ENCODE measurements at regions not wholly inside any gene's neighbourhood (a gene's known extent, or its start where the extent isn't known, plus 50 kb on each side); places are given as distances from the start of the nearest gene placed in this dataset.

- H3K9me3 ChIP-seq (ENCODE audit: control insufficient read depth, insufficient read depth, low read depth, low read length): no peaks in the 10 kb centered on the region
- no peak overlapping the region for H3K9ac ChIP-seq (ENCODE audit: low read length)
- no peak overlapping the region for H3K27ac ChIP-seq (ENCODE audit: low read depth, low read length)
- no peaks in the 10 kb centered on the region for H3K27me3 ChIP-seq (ENCODE audit: control insufficient read depth, insufficient read depth, low read length)
- peaks cover 8% of the 10 kb centered on the region for H3K4me1 ChIP-seq (ENCODE audit: control insufficient read depth, insufficient read depth, low read length)
- H3K36me3 ChIP-seq (ENCODE audit: control insufficient read depth, insufficient read depth, low read length): no peaks in the 10 kb centered on the region
- no peak overlapping the region for H3K4me3 ChIP-seq (ENCODE audit: low read depth, low read length)
Observed at GRCh38 chr5:68379275-68380036, 163.9 kb downstream of the PIK3R1 start.

DNA sequence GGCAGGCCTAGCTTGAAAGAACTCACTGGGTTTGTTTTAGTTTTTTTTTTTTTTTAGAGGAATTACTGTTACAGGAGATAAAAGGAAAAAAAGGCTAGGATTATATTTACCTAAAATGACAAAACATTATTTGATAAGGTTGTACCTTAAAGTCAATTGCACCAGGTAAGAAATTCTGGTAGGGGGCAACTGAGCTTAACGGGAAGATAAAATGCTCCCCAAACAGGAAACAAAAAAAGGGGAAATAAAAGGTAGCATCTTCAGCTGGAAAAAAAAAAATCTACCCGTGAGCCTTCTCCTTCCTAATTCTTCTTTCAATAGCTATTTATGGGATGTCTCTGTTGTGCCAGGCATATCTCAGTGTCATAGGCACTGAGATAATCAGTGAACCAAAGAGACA lies 164.5 kb downstream of the PIK3R1 start:
- Histone ChIP-seq H3K4me3 (ENCODE audit: low read depth, low read length) (no peak overlapping the region), H3K36me3 (ENCODE audit: control insufficient read depth, insufficient read depth, low read length) (no peaks in the 10 kb centered on the region), H3K9me3 (ENCODE audit: control insufficient read depth, insufficient read depth, low read depth, low read length) (no peaks in the 10 kb centered on the region), H3K27me3 (ENCODE audit: control insufficient read depth, insufficient read depth, low read length) (no peaks in the 10 kb centered on the region), H3K27ac (ENCODE audit: low read depth, low read length) (no peak overlapping the region), H3K4me1 (ENCODE audit: control insufficient read depth, insufficient read depth, low read length) (peaks cover 8% of the 10 kb centered on the region), H3K9ac (ENCODE audit: low read length) (no peak overlapping the region)

- Histone ChIP-seq H3K36me3 (ENCODE audit: control insufficient read depth, insufficient read depth, low read length) (no peaks in the 10 kb centered on the region), H3K9ac (ENCODE audit: low read length) (no peak overlapping the region), H3K4me1 (ENCODE audit: control insufficient read depth, insufficient read depth, low read length) (peaks cover 8% of the 10 kb centered on the region)
Observed at GRCh38 chr5:68381060-68381459, 165.5 kb downstream of the PIK3R1 start.

DNA sequence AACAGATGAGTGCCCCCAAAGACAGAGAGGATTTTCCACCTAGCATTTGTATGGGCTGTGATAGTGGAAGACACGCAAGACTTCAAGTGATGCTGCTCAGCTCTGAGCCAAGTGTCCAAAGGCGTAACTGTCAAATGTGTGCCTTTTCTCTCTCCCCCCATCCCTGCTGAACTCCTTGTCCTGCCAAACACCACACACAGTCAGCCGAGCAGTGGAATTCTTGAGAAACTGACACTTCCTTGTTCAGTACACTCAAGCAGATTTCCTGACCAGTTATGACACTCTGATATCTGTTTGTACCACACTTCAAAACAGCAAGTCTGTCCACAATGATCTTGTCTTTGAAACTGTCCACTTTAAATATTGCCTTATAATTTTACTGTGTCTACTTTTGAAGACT lies 166.4 kb downstream of the PIK3R1 start:
- H3K36me3 ChIP-seq (ENCODE audit: control insufficient read depth, insufficient read depth, low read length): no peaks in the 10 kb centered on the region
- H3K4me3 ChIP-seq (ENCODE audit: low read depth, low read length): no peak overlapping the region
- H3K27me3 ChIP-seq (ENCODE audit: control insufficient read depth, insufficient read depth, low read length): no peaks in the 10 kb centered on the region
- H3K4me1 ChIP-seq (ENCODE audit: control insufficient read depth, insufficient read depth, low read length): peaks cover 8% of the 10 kb centered on the region
- no peaks in the 10 kb centered on the region for H3K9me3 ChIP-seq (ENCODE audit: control insufficient read depth, insufficient read depth, low read depth, low read length)
- H3K27ac ChIP-seq (ENCODE audit: low read depth, low read length): no peak overlapping the region
- no peak overlapping the region for H3K9ac ChIP-seq (ENCODE audit: low read length)

More at GRCh38 chr5:68381060-68381459, 165.5 kb downstream of the PIK3R1 start:
- Histone ChIP-seq H3K27me3 (ENCODE audit: control insufficient read depth, insufficient read depth, low read length) (no peaks in the 10 kb centered on the region), H3K4me3 (ENCODE audit: low read depth, low read length) (no peak overlapping the region), H3K9me3 (ENCODE audit: control insufficient read depth, insufficient read depth, low read depth, low read length) (no peaks in the 10 kb centered on the region), H3K27ac (ENCODE audit: low read depth, low read length) (no peak overlapping the region)

GRCh38 chr5:68382640-68383039 lies 167.1 kb downstream of the PIK3R1 start:
- no peaks in the 10 kb centered on the region for H3K27me3 ChIP-seq (ENCODE audit: control insufficient read depth, insufficient read depth, low read length)
- H3K36me3 ChIP-seq (ENCODE audit: control insufficient read depth, insufficient read depth, low read length): no peaks in the 10 kb centered on the region
- H3K9ac ChIP-seq (ENCODE audit: low read length): no peak overlapping the region
- H3K9me3 ChIP-seq (ENCODE audit: control insufficient read depth, insufficient read depth, low read depth, low read length): no peaks in the 10 kb centered on the region
- H3K4me3 ChIP-seq (ENCODE audit: low read depth, low read length): no peak overlapping the region
- H3K27ac ChIP-seq (ENCODE audit: low read depth, low read length): no peak overlapping the region
- H3K4me1 ChIP-seq (ENCODE audit: control insufficient read depth, insufficient read depth, low read length): peaks cover 8% of the 10 kb centered on the region

DNA sequence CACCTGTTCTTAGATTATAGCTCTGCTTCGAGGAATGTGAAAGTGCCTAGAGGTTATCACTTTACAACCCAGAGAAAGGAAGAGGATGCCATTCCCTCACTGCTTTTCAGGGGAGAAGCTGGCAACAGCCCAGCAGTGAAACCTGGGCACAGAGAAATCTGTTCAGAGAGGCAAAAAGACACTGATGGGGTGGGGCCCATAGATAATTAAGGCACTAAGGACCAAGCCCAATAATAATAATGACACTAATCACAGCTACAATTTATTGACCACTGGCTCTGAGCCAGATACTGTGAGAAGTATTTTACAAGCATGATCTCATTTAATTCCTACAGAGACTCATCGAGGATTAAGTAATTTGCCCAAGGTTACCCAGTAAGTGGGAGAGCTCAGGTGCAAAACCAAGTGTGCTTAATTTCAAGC lies 168.3 kb downstream of the PIK3R1 start:
- no peak overlapping the region for H3K9ac ChIP-seq (ENCODE audit: low read length)
- no peaks in the 10 kb centered on the region for H3K4me1 ChIP-seq (ENCODE audit: control insufficient read depth, insufficient read depth, low read length)
- no peak overlapping the region for H3K27ac ChIP-seq (ENCODE audit: low read depth, low read length)

DNA sequence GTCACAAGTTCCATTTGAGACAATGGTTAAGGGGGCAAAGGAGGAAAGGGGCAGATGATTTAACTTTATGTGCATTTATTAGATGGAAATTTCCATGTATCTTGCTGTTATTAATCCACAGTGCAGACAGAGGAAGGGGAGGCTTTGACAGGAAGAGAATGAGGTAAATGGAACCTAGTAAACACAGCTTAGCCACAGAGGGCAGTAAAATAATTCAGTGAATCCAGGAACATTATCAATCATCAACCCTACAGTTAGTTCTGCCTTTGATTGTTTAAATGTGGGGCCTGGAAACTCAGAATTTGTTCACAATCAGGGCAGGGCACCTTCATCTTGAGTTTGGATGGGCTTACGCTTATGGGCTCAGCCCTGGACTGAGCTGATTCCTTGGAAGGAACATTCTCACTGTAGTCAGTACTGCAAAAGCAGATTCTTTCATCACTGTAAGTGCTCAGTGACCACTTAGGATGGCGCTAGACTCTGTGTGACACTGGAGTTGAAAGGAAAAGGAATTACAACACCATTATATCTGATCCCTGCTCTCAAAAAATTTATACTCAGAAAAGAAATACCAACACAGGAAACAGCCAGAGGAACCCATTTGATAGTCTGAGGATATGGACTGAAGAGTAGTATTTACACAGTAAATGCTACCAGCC lies 169.5 kb downstream of the PIK3R1 start:
- Histone ChIP-seq H3K4me1 (ENCODE audit: control insufficient read depth, insufficient read depth, low read length) (no peaks in the 10 kb centered on the region), H3K9me3 (ENCODE audit: control insufficient read depth, insufficient read depth, low read depth, low read length) (no peaks in the 10 kb centered on the region), H3K27me3 (ENCODE audit: control insufficient read depth, insufficient read depth, low read length) (no peaks in the 10 kb centered on the region), H3K4me3 (ENCODE audit: low read depth, low read length) (no peak overlapping the region), H3K36me3 (ENCODE audit: control insufficient read depth, insufficient read depth, low read length) (no peaks in the 10 kb centered on the region), H3K9ac (ENCODE audit: low read length) (no peak overlapping the region), H3K27ac (ENCODE audit: low read depth, low read length) (no peak overlapping the region)

More for the DNA sequence above, 168.3 kb downstream of the PIK3R1 start:
- H3K4me3 ChIP-seq (ENCODE audit: low read depth, low read length): no peak overlapping the region
- no peaks in the 10 kb centered on the region for H3K9me3 ChIP-seq (ENCODE audit: control insufficient read depth, insufficient read depth, low read depth, low read length)
- H3K27me3 ChIP-seq (ENCODE audit: control insufficient read depth, insufficient read depth, low read length): no peaks in the 10 kb centered on the region
- H3K36me3 ChIP-seq (ENCODE audit: control insufficient read depth, insufficient read depth, low read length): no peaks in the 10 kb centered on the region

GRCh38 chr5:68385936-68386335 lies 170.4 kb downstream of the PIK3R1 start:
- Histone ChIP-seq H3K36me3 (ENCODE audit: control insufficient read depth, insufficient read depth, low read length) (no peaks in the 10 kb centered on the region), H3K9ac (ENCODE audit: low read length) (no peak overlapping the region), H3K27me3 (ENCODE audit: control insufficient read depth, insufficient read depth, low read length) (no peaks in the 10 kb centered on the region), H3K4me1 (ENCODE audit: control insufficient read depth, insufficient read depth, low read length) (no peaks in the 10 kb centered on the region), H3K27ac (ENCODE audit: low read depth, low read length) (no peak overlapping the region), H3K9me3 (ENCODE audit: control insufficient read depth, insufficient read depth, low read depth, low read length) (no peaks in the 10 kb centered on the region), H3K4me3 (ENCODE audit: low read depth, low read length) (no peak overlapping the region)

DNA sequence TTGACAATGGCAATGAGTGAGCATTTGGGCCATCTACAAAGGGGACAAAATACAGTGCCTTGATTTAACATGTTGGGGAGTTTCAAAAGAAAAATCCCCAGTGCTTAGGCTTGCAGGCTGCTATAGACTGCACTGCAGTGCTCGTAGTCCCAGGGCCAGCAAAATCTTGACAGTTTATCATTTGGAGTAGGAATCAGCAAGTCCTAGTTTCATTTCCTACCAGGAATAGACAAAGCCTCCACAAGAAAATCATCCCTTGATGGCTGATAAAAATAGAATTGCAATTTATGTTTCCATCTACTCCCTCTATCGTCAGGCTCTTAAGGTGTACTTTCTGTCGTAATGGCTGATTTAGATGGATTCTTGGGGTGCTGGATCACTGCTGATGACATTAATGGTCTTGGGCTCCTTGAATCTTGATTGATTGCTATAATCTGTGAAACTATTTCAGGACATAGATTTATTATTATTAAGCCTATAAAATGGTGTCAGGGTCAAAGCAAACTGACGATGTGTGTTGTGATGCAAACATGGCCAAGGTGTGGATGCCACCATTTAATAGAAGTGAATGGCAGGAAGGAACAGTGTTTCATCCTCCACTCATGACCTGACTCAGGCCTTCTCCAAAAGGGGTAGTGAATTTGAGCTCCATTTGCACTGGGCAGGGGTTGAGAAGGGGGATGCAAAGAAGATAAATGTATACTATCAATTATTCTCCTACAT lies 171.7 kb downstream of the PIK3R1 start:
- no peaks in the 10 kb centered on the region for H3K4me1 ChIP-seq (ENCODE audit: control insufficient read depth, insufficient read depth, low read length)
- H3K36me3 ChIP-seq (ENCODE audit: control insufficient read depth, insufficient read depth, low read length): no peaks in the 10 kb centered on the region

GRCh38 chr5:68389618-68390017 lies 174.1 kb downstream of the PIK3R1 start:
- Histone ChIP-seq H3K4me1 (ENCODE audit: control insufficient read depth, insufficient read depth, low read length) (no peaks in the 10 kb centered on the region), H3K4me3 (ENCODE audit: low read depth, low read length) (no peak overlapping the region), H3K27me3 (ENCODE audit: control insufficient read depth, insufficient read depth, low read length) (no peaks in the 10 kb centered on the region), H3K27ac (ENCODE audit: low read depth, low read length) (no peak overlapping the region), H3K36me3 (ENCODE audit: control insufficient read depth, insufficient read depth, low read length) (no peaks in the 10 kb centered on the region), H3K9ac (ENCODE audit: low read length) (no peak overlapping the region), H3K9me3 (ENCODE audit: control insufficient read depth, insufficient read depth, low read depth, low read length) (no peaks in the 10 kb centered on the region)

More for the DNA sequence above, 171.7 kb downstream of the PIK3R1 start:
- H3K9me3 ChIP-seq (ENCODE audit: control insufficient read depth, insufficient read depth, low read depth, low read length): no peaks in the 10 kb centered on the region
- no peak overlapping the region for H3K4me3 ChIP-seq (ENCODE audit: low read depth, low read length)
- H3K27ac ChIP-seq (ENCODE audit: low read depth, low read length): no peak overlapping the region
- no peak overlapping the region for H3K9ac ChIP-seq (ENCODE audit: low read length)
- H3K27me3 ChIP-seq (ENCODE audit: control insufficient read depth, insufficient read depth, low read length): no peaks in the 10 kb centered on the region

- Histone ChIP-seq H3K27ac (ENCODE audit: low read depth, low read length) (no peak overlapping the region), H3K36me3 (ENCODE audit: control insufficient read depth, insufficient read depth, low read length) (no peaks in the 10 kb centered on the region), H3K9me3 (ENCODE audit: control insufficient read depth, insufficient read depth, low read depth, low read length) (no peaks in the 10 kb centered on the region), H3K4me1 (ENCODE audit: control insufficient read depth, insufficient read depth, low read length) (no peaks in the 10 kb centered on the region), H3K4me3 (ENCODE audit: low read depth, low read length) (no peak overlapping the region), H3K27me3 (ENCODE audit: control insufficient read depth, insufficient read depth, low read length) (no peaks in the 10 kb centered on the region), H3K9ac (ENCODE audit: low read length) (no peak overlapping the region)
Observed at GRCh38 chr5:68392617-68393016, 177.1 kb downstream of the PIK3R1 start.
